ENCODE measurements at regions not wholly inside any gene's neighbourhood (a gene's known extent, or its start where the extent isn't known, plus 50 kb on each side); places are given as distances from the start of the nearest gene placed in this dataset.

DNA sequence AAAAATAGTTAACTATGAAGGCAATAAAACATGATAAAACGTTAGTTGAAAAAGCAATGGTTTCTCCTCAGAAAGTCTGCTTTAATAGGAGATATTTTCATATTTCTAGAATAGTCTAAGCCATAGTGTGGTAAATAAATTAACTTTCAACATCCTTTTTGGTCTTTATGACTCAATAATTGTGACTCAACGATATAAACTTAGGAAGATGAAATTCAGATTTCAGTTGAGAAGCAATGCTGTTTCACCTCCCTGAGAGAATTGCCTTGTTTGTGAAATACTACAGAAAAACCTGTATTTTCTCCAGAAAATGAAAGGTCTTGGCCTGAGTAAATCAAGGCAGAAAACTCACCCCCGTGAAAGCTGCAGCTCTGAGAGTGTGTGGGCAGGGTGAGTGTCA lies 166.9 kb downstream of the ETAA1 start:
- TF ChIP-seq JUND (IDR thresholded peaks at IDR 0.05) (no peak), RAD21 (IDR thresholded peaks at IDR 0.05) (no peak)
